ENCODE measurements at regions not wholly inside any gene's neighbourhood (a gene's known extent, or its start where the extent isn't known, plus 50 kb on each side); places are given as distances from the start of the nearest gene placed in this dataset.

DNA sequence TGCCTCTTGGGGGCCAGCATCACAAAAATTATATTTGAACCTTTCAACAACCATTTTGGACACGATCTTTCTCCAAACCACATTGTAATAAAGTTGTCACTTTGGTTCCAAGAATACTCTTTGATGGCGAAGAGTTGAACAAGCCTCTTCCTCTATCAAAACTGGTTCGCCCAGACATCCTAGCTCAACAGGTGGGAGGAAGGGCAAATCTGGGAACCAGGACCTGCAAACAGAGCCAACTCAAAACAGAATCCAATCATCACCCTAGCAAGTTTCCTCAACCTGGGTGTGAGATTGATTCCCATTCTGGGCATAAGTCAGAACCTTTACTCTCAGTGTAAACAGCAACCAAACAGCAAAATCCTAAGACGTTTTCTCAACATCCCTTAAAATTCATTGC is 141.2 kb upstream of the RREB1 start:
- TF ChIP-seq, protein P1, sequence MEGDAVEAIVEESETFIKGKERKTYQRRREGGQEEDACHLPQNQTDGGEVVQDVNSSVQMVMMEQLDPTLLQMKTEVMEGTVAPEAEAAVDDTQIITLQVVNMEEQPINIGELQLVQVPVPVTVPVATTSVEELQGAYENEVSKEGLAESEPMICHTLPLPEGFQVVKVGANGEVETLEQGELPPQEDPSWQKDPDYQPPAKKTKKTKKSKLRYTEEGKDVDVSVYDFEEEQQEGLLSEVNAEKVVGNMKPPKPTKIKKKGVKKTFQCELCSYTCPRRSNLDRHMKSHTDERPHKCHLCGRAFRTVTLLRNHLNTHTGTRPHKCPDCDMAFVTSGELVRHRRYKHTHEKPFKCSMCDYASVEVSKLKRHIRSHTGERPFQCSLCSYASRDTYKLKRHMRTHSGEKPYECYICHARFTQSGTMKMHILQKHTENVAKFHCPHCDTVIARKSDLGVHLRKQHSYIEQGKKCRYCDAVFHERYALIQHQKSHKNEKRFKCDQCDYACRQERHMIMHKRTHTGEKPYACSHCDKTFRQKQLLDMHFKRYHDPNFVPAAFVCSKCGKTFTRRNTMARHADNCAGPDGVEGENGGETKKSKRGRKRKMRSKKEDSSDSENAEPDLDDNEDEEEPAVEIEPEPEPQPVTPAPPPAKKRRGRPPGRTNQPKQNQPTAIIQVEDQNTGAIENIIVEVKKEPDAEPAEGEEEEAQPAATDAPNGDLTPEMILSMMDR (conservative IDR thresholded peaks at IDR 0.05; ENCODE audit: low read depth, low read length), result no peak
- DNase-seq (ENCODE audit: low read depth), result no peak

DNA sequence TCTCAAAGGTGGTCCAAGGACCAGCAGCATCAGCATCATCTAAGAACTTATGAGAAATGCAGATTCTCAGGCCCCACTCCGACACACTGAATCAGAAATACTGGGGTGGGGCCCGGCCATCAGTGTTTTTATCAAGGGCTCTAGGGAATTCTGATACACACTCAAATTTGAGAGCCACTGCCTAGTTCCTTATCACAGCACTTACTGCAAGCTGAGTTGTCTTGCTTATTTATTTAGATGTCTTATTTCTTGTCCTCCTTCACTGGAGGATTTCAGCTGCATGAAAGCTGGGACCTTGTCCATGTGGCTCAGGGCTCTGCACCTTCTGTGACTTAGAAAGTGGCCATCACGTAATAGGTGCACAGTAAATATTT is 139.4 kb upstream of the RREB1 start:
- DNase-seq (ENCODE audit: low read depth), result no peak
- TF ChIP-seq, protein P1 (conservative IDR thresholded peaks at IDR 0.05; ENCODE audit: low read depth, low read length), result no peak
- H3K4me3 ChIP-seq (ENCODE audit: low read length), result no peak overlapping the region

More for the DNA sequence above, 141.2 kb upstream of the RREB1 start:
- no peak overlapping the region for H3K4me3 ChIP-seq (ENCODE audit: low read length)

GRCh38 chr6:6968731-6969552 is 138.8 kb upstream of the RREB1 start:
- H3K4me3 ChIP-seq (ENCODE audit: low read length), result no peak overlapping the region
- TF ChIP-seq, protein P1 (conservative IDR thresholded peaks at IDR 0.05; ENCODE audit: low read depth, low read length), result no peak
- DNase-seq (ENCODE audit: low read depth), result no peak

DNA sequence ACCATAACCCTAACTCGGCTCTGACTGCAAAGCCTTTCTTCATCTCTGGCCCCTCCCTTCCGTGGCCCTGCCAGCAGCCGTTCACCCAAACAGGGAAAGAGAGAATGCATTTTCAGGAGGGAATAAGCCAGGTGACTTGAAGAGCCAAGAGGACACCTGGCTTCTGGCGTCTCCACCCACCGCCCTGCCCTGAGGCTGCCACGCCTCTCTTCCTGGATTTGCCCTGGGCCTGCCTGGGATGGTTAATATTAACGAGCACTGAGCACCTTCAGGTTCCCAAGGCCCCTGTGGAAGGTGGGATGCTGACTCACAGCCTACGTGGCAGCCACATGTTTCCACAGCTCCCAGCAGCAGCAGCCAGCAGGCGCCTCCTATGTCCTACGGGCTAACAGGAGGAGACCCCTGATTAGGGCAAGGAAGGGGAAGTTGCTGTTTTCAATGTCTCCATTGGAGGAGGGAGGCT is 138.0 kb upstream of the RREB1 start:
- TF ChIP-seq, protein P1 (conservative IDR thresholded peaks at IDR 0.05; ENCODE audit: low read depth, low read length), result no peak
- DNase-seq (ENCODE audit: low read depth), result no peak
- H3K4me3 ChIP-seq (ENCODE audit: low read length), result no peak overlapping the region

GRCh38 chr6:6970851-6971250 is 136.9 kb upstream of the RREB1 start:
- no peak for DNase-seq (ENCODE audit: low read depth)
- no peak overlapping the region for H3K4me3 ChIP-seq (ENCODE audit: low read length)
- TF ChIP-seq, protein P1 (conservative IDR thresholded peaks at IDR 0.05; ENCODE audit: low read depth, low read length), result no peak

DNA sequence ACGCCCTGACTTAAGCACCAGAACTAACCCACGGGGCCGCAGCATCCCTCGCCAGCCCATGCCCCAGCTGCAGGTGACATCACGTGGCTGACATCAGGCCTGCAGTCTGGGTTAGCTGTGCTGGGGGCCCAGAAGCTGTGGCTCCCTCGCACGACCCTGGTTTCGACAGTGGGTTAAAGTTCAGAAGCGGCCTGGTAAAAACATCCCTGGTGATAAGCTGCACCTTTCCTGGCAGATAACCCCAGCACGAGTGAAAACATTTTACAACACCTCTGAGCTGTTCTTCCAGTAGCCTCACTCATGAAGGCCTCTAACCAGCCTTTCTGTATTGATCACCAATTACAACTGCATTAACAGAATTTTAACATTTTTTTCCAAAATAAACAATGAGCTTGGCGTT is 136.4 kb upstream of the RREB1 start:
- no peak overlapping the region for H3K4me3 ChIP-seq (ENCODE audit: low read length)
- DNase-seq (ENCODE audit: low read depth), result no peak

More for the DNA sequence above, 136.4 kb upstream of the RREB1 start:
- TF ChIP-seq, protein P1 (conservative IDR thresholded peaks at IDR 0.05; ENCODE audit: low read depth, low read length), result no peak
